ENCODE measurements at regions not wholly inside any gene's neighbourhood (a gene's known extent, or its start where the extent isn't known, plus 50 kb on each side); places are given as distances from the start of the nearest gene placed in this dataset.

DNA sequence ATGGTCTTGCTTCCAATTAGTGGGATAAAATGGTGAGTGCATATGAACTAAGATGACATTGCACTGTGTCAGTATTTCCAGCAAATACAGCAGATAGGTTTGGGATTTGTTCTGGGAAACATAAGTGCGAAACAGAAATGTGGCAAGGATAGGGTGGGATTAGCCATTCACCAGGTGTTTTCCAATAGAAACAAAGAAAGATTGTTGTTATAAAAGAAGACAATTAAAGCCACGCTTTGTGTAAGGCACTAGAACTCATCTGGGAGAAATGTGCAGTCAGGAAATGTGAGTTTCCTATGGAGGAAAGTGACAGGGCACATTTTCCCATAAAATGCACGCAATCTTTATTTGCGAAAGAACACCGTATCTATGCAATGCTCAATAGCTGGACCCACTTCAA is 1547.8 kb downstream of the EFNB2 start:
- ATAC-seq (no peak), DNase-seq (no peak)
- no peak for TF ChIP-seq POLR2A (IDR thresholded peaks at IDR 0.05)
- TF ChIP-seq, protein P1, sequence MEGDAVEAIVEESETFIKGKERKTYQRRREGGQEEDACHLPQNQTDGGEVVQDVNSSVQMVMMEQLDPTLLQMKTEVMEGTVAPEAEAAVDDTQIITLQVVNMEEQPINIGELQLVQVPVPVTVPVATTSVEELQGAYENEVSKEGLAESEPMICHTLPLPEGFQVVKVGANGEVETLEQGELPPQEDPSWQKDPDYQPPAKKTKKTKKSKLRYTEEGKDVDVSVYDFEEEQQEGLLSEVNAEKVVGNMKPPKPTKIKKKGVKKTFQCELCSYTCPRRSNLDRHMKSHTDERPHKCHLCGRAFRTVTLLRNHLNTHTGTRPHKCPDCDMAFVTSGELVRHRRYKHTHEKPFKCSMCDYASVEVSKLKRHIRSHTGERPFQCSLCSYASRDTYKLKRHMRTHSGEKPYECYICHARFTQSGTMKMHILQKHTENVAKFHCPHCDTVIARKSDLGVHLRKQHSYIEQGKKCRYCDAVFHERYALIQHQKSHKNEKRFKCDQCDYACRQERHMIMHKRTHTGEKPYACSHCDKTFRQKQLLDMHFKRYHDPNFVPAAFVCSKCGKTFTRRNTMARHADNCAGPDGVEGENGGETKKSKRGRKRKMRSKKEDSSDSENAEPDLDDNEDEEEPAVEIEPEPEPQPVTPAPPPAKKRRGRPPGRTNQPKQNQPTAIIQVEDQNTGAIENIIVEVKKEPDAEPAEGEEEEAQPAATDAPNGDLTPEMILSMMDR (IDR thresholded peaks at IDR 0.05) = no peak
- no peaks in the 10 kb centered on the region for H3K4me1 ChIP-seq
- H3K9me3 ChIP-seq = no peaks in the 10 kb centered on the region
- intact Hi-C loops (cut with DNase I) = no loop called here
- H3K27ac ChIP-seq = no peak overlapping the region
- H3K36me3 ChIP-seq = no peaks in the 10 kb centered on the region
- H3K27me3 ChIP-seq = no peaks in the 10 kb centered on the region
- WGBS (ENCODE audit: insufficient coverage, low coverage, low lambda C conversion rate, missing lambda C conversion rate) = 49% methylated on average over 5 of the region's 5 CpGs
- no peak overlapping the region for H3K4me3 ChIP-seq

DNA sequence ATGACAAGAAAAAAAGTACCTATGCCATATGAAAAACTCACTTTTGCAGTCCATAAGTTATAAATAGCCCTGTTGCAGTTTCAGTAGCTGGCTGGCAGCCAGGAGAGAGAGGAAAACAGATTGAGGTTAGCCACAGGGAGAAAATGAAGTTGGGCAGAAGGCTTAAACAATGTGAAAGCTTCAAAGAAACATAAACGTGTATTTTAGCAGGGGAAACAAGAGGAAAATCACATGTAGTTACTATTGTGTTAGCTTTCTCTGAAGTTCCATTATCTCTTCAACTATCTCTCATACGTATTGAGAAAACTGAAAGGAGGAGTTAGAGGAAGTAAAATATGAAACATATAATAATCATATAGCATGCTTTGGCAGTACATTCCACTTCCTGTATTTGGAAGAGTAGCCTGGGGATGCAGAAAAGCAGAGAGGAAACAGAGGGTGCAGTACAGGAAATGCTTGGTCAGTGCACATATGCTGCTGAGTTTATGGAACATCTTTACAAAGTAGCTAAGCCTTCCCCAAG is 1551.1 kb downstream of the EFNB2 start:
- 20% methylated on average over 2 of the region's 2 CpGs for WGBS (ENCODE audit: insufficient coverage, low coverage, low lambda C conversion rate, missing lambda C conversion rate)
- no peak for TF ChIP-seq POLR2A (IDR thresholded peaks at IDR 0.05)
- TF ChIP-seq, protein P1 (IDR thresholded peaks at IDR 0.05) = no peak
- ATAC-seq (peak in 3 of 4 donors; percentile 22 to 48 (median 31)), DNase-seq (no peak)
- intact Hi-C loops (cut with DNase I) = no loop called here
- no peak overlapping the region for H3K4me3 ChIP-seq
- no peaks in the 10 kb centered on the region for H3K9me3 ChIP-seq
- H3K27me3 ChIP-seq = no peaks in the 10 kb centered on the region
- no peak overlapping the region for H3K27ac ChIP-seq
- H3K4me1 ChIP-seq = no peaks in the 10 kb centered on the region
- H3K36me3 ChIP-seq = no peaks in the 10 kb centered on the region

DNA sequence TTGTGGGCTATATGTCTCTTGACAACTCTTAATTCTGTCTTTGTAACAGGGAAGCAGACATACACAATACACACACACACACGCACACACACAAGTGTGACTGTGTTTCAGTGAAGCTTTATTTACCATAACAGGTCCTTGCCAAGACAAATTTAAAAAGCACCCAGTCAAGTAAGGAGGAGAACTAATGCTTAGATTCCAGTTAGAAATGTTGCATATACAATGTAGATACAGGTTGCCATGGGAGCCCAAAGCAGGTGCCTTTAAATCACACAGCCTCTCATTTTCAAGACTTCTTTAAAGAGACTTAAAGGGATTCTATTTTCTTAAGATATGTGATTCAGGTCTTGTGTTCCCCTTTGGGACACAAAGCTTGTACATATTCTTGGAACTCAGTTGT is 1551.9 kb downstream of the EFNB2 start:
- Histone ChIP-seq H3K4me1 (no peaks in the 10 kb centered on the region), H3K27ac (no peak overlapping the region), H3K4me3 (no peak overlapping the region), H3K27me3 (no peaks in the 10 kb centered on the region), H3K36me3 (no peaks in the 10 kb centered on the region), H3K9me3 (no peaks in the 10 kb centered on the region)
- intact Hi-C loops (cut with DNase I) = no loop called here
- TF ChIP-seq POLR2A (IDR thresholded peaks at IDR 0.05) = no peak
- TF ChIP-seq, protein P1 (IDR thresholded peaks at IDR 0.05) = no peak
- no peak for DNase-seq
- 70% methylated on average over 1 of the region's 1 CpG for WGBS (ENCODE audit: insufficient coverage, low coverage, low lambda C conversion rate, missing lambda C conversion rate)
- ATAC-seq = no peak

DNA sequence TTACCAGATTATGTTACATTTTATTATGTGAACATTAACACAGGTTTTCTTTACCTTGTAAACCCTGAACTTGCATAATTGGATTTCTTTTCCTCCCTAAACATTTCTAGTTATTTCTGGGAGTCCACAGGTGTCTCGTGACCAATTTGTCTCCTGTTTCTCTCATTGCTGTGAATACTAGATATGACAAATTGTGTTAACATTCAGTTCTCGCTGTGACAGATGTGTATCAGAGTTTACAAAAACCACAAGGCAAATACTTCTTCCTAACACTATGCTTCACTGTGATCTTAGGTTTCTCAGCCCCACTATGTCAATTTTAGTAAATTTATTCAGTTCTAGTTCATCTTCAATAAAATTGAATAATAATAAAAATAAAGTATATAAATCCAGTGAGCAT is 1554.9 kb downstream of the EFNB2 start:
- Histone ChIP-seq H3K4me3 (no peak overlapping the region), H3K27me3 (no peaks in the 10 kb centered on the region), H3K27ac (no peak overlapping the region), H3K4me1 (peaks cover 0 to 3% (median 0%) of the 10 kb centered on the region in 4 donors), H3K9me3 (no peaks in the 10 kb centered on the region), H3K36me3 (no peaks in the 10 kb centered on the region)
- intact Hi-C loops (cut with DNase I) = no loop called here
- TF ChIP-seq POLR2A (IDR thresholded peaks at IDR 0.05) = no peak
- TF ChIP-seq, protein P1 (IDR thresholded peaks at IDR 0.05) = no peak
- WGBS (ENCODE audit: insufficient coverage, low coverage, low lambda C conversion rate, missing lambda C conversion rate) = 29% methylated on average over 2 of the region's 2 CpGs
- DNase-seq (no peak), ATAC-seq (no peak)

Measured in right lobe of liver (tissue), 6 donors.